Renal pelvis (tissue), 1 donor: ENCODE measurements at regions not wholly inside any gene's neighbourhood (a gene's known extent, or its start where the extent isn't known, plus 50 kb on each side); places are given as distances from the start of the nearest gene placed in this dataset.
"Not testable (repeated sequence)": the region's sequence is repeated elsewhere in the genome, so short reads cannot be mapped to it uniquely, and the experiment has no call there.

ENCODE experiments used
- DNase-seq: peaks from one replicate; pipeline ENCODE4 v3.0.0-alpha.2; 2013

GRCh38 chr2:145916799-145917198, 1396.9 kb upstream of the ZEB2 start:
- no peak for DNase-seq

DNA sequence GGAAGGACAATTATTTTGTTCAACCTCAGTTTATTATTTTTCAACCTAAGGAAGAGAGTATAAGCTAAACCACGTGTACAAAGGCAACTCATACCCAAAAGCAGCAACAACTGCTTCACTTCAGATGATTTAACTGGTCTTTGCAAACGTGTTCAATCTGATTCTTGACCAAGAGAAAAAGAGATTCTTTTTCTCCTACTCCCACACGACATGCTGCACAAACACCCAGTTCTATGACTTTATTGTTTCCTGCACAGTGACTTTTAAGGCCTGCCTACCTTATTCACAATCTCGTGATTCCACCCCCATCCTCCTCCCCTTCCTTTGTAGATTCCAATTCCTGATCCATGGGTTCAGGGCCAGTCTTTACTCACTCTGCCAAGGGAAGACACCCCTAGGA, 1394.8 kb upstream of the ZEB2 start:
- DNase-seq = no peak

GRCh38 chr2:145910416-145910815, 1390.5 kb upstream of the ZEB2 start:
- no peak for DNase-seq

DNA sequence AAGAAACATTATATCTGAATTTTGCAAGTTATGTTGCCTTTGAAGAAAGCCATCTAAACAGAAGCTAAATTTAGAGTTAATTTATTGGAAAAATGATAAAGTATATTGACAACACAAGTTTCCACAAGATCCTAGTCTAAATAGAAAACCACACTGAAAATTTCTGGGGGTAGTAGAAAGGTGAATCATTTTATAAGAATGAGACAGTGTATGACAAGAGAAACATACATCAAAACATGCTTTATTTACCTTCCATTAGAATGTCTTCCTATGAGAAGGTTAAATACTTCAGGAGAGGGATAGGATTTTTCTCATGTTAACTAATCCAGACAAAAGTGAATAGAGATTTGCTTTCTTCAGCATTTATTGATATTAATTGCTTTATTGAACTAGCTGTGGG, 1389.8 kb upstream of the ZEB2 start:
- no peak for DNase-seq

DNA sequence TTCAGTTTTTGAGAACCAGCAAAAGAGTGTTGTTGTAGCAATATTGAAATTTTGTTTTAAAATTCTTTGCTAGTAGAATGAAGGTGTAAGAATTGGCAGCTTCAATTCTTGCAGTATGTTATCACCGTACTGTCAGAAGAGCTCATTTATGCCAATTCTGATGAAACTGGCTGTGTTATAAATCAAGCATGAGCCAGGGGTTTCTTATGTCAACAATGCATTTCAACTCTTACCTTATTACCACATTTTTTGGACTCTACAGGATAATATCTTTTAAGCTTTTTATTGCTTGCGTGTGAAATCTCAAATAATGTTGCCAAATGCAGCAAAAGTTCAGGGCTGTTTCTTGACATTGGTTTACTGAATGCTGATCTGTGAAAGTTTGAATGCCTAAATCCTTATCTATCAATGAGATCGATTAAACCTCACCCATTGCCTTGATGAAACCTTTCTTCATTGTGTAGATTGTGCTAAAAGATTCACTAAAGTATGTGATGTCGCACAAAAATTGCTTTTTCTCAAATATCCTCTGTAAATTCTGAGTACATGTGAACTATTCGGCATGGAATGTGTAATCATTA, 1389.3 kb upstream of the ZEB2 start:
- DNase-seq = no peak

DNA sequence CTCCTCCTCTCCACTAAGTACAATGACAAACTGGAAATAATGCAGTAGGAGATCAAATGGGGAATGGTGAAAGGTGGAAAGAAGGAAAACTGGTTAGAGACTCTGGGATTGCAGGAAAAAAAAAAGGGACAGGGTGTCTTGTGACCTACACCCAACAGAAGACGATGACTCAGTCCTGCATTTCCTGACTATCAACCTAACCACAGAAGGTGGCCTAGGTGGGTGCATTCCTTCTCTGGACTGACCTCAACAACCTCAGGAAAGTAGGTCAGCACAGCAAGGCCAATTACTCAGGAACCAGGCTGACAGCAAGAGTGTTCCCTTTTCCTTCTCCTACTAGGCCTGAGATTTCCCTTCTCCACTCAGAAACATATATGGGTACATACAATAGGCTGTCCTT, 1386.4 kb upstream of the ZEB2 start:
- DNase-seq = no peak

- no peak for DNase-seq
Measured at GRCh38 chr2:145905371-145905770, 1385.5 kb upstream of the ZEB2 start.

GRCh38 chr2:145897151-145897550, 1377.2 kb upstream of the ZEB2 start:
- no peak for DNase-seq

DNA sequence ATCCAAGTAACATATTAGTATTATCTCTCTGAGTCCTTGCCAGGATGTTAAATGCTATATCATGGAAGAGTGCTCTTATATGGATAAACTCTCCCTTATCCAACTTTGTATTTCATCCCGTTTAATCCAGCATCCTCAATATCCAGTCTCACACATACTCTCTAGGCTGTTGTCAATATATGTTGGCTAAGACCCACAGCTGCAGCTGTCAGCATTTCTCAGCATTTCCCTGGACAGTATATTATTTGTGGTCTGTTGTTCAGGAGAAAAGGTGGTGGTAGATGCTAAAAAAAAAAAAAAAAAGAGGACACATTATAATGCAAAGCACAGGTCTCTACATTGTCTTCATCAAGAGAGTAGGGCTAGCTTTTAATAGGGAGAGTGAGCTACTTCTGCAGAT, 1368.0 kb upstream of the ZEB2 start:
- DNase-seq = no peak

DNA sequence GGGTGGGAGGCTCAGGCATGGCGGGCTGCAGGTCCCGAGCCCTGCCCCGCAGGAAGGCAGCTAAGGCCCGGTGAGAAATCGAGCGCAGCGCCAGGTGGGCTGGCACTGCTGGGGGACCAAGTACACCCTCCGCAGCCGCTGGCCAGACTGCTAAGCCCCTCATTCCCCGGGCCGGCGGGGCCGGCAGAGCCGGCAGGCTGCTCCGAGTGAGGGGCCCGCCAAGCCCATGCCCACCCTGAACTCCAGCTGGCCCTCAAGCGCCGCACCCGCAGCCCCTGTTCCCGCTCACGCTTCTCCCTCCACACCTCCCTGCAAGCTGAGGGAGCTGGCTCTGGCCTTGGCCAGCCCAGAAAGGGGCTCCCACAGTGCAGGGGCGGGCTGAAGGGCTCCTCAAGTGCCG, 1361.1 kb upstream of the ZEB2 start:
- not testable (repeated sequence) for DNase-seq

DNA sequence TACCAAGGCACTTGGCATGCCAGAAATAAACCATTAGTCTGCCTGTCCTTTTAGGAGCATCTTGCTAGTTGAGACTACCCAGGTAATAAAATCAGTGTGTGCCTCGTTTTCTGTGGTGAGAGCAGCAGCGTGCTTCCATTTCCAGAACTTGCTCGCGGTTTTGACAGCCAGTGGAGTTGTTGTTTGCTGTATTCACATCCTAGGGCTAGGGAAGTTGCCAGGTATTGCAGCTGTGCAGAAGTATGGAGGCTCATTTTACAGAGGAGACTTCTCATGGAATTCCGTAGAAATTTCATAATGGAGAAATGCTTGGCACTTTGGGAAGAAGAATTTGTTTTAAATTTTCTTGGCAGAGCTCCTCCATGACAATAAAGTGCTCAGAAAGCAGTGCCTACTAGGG, 1355.1 kb upstream of the ZEB2 start:
- no peak for DNase-seq

DNA sequence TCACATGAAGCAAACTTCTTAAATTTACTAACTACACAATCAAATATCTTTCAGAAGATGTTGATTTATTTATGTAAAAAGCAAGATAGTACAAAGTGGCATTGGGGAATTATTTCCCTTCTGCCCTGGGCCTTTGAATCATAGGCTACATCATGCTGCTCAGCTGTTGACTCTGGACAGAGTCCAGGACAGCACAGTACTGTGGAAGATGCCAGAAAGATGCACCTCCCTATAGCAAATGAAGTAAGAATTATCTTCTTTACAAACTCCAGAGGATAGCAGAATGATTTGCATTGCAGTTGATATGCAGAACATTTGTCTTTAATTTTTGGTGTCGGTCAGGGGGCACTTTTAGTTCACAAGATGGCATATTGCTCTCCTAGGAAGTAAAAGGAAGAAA, 1354.5 kb upstream of the ZEB2 start:
- DNase-seq = no peak

GRCh38 chr2:145864501-145864900, 1344.6 kb upstream of the ZEB2 start:
- no peak for DNase-seq

GRCh38 chr2:145861940-145862339, 1342.0 kb upstream of the ZEB2 start:
- no peak for DNase-seq

- DNase-seq = no peak
Measured at GRCh38 chr2:145860083-145860482, 1340.2 kb upstream of the ZEB2 start.

- DNase-seq = no peak
Measured at GRCh38 chr2:145855142-145855541, 1335.2 kb upstream of the ZEB2 start.

- no peak for DNase-seq
Measured at GRCh38 chr2:145854039-145854755, 1334.3 kb upstream of the ZEB2 start.

GRCh38 chr2:145851730-145852129, 1331.8 kb upstream of the ZEB2 start:
- DNase-seq = no peak

GRCh38 chr2:145849466-145849865, 1329.5 kb upstream of the ZEB2 start:
- no peak for DNase-seq

DNA sequence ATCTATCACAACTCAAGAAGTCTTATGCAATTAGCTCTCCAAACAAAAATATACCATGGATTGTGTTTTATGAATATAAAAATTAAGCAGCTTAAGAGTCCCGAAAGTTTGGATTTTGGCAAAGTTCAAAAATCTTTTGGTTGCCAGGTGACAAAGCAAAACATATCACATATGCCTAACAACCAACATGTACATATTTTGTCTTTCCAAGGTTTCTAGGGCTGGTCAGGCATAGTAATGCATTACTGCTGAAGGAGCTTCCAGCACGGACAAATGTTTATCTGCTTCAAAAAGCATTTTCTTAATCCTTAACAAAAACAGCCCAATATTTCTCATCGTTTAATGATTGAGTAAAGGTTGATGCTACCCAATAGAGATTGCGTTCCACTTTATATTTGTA, 1327.1 kb upstream of the ZEB2 start:
- no peak for DNase-seq

- DNase-seq = no peak
Measured at GRCh38 chr2:145845923-145846322, 1326.0 kb upstream of the ZEB2 start.

GRCh38 chr2:145845207-145845894, 1325.4 kb upstream of the ZEB2 start:
- DNase-seq = no peak

DNA sequence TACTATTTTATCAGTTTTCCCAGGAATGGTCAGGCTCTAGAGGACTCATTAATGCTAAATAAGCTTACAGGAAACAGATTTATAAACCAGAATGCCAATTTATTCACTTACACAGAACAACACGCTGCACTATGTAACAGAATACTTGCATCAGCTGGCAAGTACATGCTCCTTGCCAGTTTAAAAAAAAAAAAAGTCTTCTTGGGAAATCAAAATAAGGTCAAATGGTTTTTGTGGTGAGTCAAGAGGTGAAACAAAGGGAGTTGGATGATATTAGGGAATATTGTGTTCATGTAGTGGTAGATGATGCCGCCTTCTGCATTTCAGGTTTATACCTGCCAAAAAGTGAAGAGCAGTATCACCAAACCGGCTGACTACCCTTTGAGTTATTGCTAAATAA, 1322.1 kb upstream of the ZEB2 start:
- no peak for DNase-seq

DNA sequence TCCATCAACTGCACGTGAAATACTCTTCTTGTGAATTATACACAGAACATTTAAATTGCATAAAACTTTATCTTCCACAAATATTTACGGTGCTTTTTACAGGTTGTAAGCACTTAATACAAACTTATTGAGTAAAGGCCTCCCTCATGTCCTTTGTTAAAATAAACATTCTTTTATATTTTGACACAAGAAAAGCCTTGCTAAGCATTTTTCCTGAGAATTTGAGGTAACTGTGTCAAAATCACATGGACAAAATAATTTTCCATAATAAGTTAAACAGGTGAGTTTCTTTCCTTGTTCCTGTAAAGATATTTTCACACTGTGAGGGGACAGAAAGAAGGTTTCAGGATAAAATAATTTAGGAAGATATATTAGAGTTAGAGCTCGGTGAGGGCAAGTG, 1317.1 kb upstream of the ZEB2 start:
- no peak for DNase-seq
